ENCODE measurements at regions not wholly inside any gene's neighbourhood (a gene's known extent, or its start where the extent isn't known, plus 50 kb on each side); places are given as distances from the start of the nearest gene placed in this dataset.
A peak's percentile ranks its signal among the peaks of the same experiment; 100 is the strongest.

DNA sequence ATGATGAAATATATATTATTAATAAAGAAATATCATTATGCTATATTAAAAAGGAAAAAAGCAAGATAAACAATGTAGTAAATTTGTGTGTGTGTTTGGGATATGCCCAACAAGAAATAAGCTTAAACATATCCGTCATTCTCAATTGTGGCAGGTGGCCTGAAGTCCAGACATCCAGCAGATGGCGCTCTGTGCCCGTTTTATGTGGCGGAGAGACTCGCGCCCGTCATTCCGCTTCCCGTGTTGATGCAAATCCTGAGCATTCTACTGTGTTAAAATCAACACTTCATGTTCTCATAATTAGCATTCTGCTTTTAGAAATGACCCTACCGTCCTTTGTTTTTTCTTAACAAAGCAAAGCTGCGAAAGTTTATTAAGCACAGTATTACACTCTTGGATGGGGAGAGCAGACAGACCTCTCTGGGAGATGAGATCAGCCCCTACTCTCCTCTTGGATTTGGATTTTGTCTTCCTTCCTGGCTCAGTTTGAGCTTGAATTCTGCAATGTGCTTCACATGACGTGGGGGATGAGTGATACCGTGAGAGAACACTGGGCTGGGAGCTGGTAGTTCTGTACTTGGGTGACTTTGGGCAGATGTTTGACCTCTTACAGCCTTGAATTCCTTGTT lies 125.8 kb downstream of the MCHR2 start:
- Histone ChIP-seq H3F3A (replicated peaks; ENCODE audit: insufficient read depth) (no peaks in the 10 kb centered on the region), H4K20me1 (ENCODE audit: insufficient read depth) (no peaks in the 10 kb centered on the region), H3K4me3 (ENCODE audit: low read depth in 2 of 2, low read length in 1 of 2) (peak overlapping the region in 1 of 2 experiments; percentile 48; a peak in 2 of 4 replicates), H3K27me3 (ENCODE audit: insufficient read depth) (peaks cover 22% of the 10 kb centered on the region; the same call in 1 of the 2 replicates), H3K4me1 (ENCODE audit: control insufficient read depth in 1 of 2, insufficient read depth in 2 of 2, low read depth in 1 of 2, low read length in 1 of 2) (no peaks in the 10 kb centered on the region), H3K36me3 (replicated peaks in 1 of 2; ENCODE audit: control insufficient read depth in 1 of 2, insufficient read depth in 2 of 2, low read length in 1 of 2) (no peaks in the 10 kb centered on the region), H3K9me2 (no peaks in the 10 kb centered on the region), H3K27ac (ENCODE audit: low read depth in 2 of 2, low read length in 1 of 2) (no peak overlapping the region), H3K9ac (no peak overlapping the region), H3K4me2 (peak overlapping the region; percentile 46), H3K79me2 (ENCODE audit: insufficient read depth) (no peaks in the 10 kb centered on the region), H3K9me3 (no peaks in the 10 kb centered on the region), H2AFZ (ENCODE audit: low read depth) (no peak overlapping the region)
- no peak for TF ChIP-seq RCOR1 (IDR thresholded peaks at IDR 0.05; ENCODE audit: low read length)
- TF ChIP-seq, protein P1, sequence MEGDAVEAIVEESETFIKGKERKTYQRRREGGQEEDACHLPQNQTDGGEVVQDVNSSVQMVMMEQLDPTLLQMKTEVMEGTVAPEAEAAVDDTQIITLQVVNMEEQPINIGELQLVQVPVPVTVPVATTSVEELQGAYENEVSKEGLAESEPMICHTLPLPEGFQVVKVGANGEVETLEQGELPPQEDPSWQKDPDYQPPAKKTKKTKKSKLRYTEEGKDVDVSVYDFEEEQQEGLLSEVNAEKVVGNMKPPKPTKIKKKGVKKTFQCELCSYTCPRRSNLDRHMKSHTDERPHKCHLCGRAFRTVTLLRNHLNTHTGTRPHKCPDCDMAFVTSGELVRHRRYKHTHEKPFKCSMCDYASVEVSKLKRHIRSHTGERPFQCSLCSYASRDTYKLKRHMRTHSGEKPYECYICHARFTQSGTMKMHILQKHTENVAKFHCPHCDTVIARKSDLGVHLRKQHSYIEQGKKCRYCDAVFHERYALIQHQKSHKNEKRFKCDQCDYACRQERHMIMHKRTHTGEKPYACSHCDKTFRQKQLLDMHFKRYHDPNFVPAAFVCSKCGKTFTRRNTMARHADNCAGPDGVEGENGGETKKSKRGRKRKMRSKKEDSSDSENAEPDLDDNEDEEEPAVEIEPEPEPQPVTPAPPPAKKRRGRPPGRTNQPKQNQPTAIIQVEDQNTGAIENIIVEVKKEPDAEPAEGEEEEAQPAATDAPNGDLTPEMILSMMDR (IDR thresholded peaks at IDR 0.05), result peak; percentile 93
- TF ChIP-seq, protein P2, sequence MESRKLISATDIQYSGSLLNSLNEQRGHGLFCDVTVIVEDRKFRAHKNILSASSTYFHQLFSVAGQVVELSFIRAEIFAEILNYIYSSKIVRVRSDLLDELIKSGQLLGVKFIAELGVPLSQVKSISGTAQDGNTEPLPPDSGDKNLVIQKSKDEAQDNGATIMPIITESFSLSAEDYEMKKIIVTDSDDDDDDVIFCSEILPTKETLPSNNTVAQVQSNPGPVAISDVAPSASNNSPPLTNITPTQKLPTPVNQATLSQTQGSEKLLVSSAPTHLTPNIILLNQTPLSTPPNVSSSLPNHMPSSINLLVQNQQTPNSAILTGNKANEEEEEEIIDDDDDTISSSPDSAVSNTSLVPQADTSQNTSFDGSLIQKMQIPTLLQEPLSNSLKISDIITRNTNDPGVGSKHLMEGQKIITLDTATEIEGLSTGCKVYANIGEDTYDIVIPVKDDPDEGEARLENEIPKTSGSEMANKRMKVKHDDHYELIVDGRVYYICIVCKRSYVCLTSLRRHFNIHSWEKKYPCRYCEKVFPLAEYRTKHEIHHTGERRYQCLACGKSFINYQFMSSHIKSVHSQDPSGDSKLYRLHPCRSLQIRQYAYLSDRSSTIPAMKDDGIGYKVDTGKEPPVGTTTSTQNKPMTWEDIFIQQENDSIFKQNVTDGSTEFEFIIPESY (IDR thresholded peaks at IDR 0.05; ENCODE audit: borderline replicate concordance, low read depth), result no peak
- TF ChIP-seq SMC3 (IDR thresholded peaks at IDR 0.05; ENCODE audit: low read depth, low read length), result peak; percentile 65
- peak; percentile 83 for TF ChIP-seq RAD21 (IDR thresholded peaks at IDR 0.05; ENCODE audit: low read length)
- TF ChIP-seq, protein P3, sequence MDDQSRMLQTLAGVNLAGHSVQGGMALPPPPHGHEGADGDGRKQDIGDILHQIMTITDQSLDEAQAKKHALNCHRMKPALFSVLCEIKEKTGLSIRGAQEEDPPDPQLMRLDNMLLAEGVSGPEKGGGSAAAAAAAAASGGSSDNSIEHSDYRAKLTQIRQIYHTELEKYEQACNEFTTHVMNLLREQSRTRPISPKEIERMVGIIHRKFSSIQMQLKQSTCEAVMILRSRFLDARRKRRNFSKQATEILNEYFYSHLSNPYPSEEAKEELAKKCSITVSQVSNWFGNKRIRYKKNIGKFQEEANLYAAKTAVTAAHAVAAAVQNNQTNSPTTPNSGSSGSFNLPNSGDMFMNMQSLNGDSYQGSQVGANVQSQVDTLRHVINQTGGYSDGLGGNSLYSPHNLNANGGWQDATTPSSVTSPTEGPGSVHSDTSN (IDR thresholded peaks at IDR 0.05), result 0 out of 2 replicates have a peak, but pooled peaks have one; percentile 11
- 3% methylated on average over 13 of the region's 13 CpGs for WGBS (ENCODE audit: low lambda C conversion rate)
- peak; percentile 50 for DNase-seq
- CTCF ChIA-PET, result interaction anchor here (0.6 to 3.6 kb wide), 68 partner anchors 10 to 878 kb away, joined by 3 to 61 read pairs (median 4); no protein-coding TSS in a partner anchor
- POLR2A ChIA-PET, result no interaction called here

Measured in SK-N-SH (cell line).